ENCODE measurements at regions not wholly inside any gene's neighbourhood (a gene's known extent, or its start where the extent isn't known, plus 50 kb on each side); places are given as distances from the start of the nearest gene placed in this dataset.

- no peaks in the 10 kb centered on the region for H3K9me3 ChIP-seq (ENCODE audit: low read length)
- H3K27me3 ChIP-seq (ENCODE audit: control insufficient read depth in 1 of 2, insufficient read depth in 2 of 2, low read length in 2 of 2): no peaks in the 10 kb centered on the region
- no peak overlapping the region for H3K4me3 ChIP-seq (replicated peaks in 1 of 3; ENCODE audit: insufficient read depth in 1 of 3, low read depth in 2 of 3, low read length in 3 of 3)
- DNase-seq (ENCODE audit: low spot score) (no peak), ATAC-seq (no peak), FAIRE-seq (no peak)
- no peak overlapping the region for H3K4me2 ChIP-seq (ENCODE audit: low read depth, low read length)
- H4K20me1 ChIP-seq (ENCODE audit: insufficient read depth, low read length): no peaks in the 10 kb centered on the region
- POLR2A ChIA-PET: no interaction called here
- H3K9ac ChIP-seq (ENCODE audit: insufficient read depth, low read depth, low read length): no peak overlapping the region
- H3K27ac ChIP-seq (ENCODE audit: extremely low read length, insufficient read depth, low read length): no peak overlapping the region
- BruUV-seq (replicated peaks): no TSS peak
- H3K79me2 ChIP-seq (ENCODE audit: insufficient read depth, low read length): no peaks in the 10 kb centered on the region
- H2AFZ ChIP-seq (ENCODE audit: low read length): no peak overlapping the region
- H3K4me1 ChIP-seq (ENCODE audit: insufficient read depth, low read length): no peaks in the 10 kb centered on the region
- CTCF ChIA-PET (ENCODE audit: low intra/inter-chr PET ratio, low total read pairs): no interaction called here
- TF ChIP-seq TIGD3 (CRISPR knock-in tag; IDR thresholded peaks at IDR 0.05; ENCODE audit: borderline replicate concordance) (no peak), RXRA (CRISPR knock-in tag; IDR thresholded peaks at IDR 0.05) (no peak), ZNF354B (CRISPR knock-in tag; IDR thresholded peaks at IDR 0.05) (no peak), ZNF367 (CRISPR knock-in tag; IDR thresholded peaks at IDR 0.05; ENCODE audit: borderline replicate concordance) (no peak), NFIC (IDR thresholded peaks at IDR 0.05; ENCODE audit: low read length) (no peak), ZNF674 (CRISPR knock-in tag; IDR thresholded peaks at IDR 0.05; ENCODE audit: low read depth) (no peak), THAP8 (CRISPR knock-in tag; IDR thresholded peaks at IDR 0.05; ENCODE audit: borderline replicate concordance) (no peak), FOXC1 (CRISPR knock-in tag; IDR thresholded peaks at IDR 0.05; ENCODE audit: borderline replicate concordance) (no peak), ADNP (CRISPR knock-in tag; IDR thresholded peaks at IDR 0.05) (no peak), ARNT (IDR thresholded peaks at IDR 0.05) (no peak), TRIM24 (CRISPR knock-in tag; IDR thresholded peaks at IDR 0.05) (no peak), ZNF441 (CRISPR knock-in tag; IDR thresholded peaks at IDR 0.05; ENCODE audit: borderline replicate concordance) (no peak), PBX3 (CRISPR knock-in tag; IDR thresholded peaks at IDR 0.05; ENCODE audit: borderline replicate concordance) (no peak), JARID2 (CRISPR knock-in tag; IDR thresholded peaks at IDR 0.05; ENCODE audit: insufficient replicate concordance) (no peak), ZNF501 (CRISPR knock-in tag; IDR thresholded peaks at IDR 0.05) (no peak), MXD3 (CRISPR knock-in tag; IDR thresholded peaks at IDR 0.05) (no peak), ZNF350 (CRISPR knock-in tag; IDR thresholded peaks at IDR 0.05; ENCODE audit: borderline replicate concordance, low read depth) (no peak), ZNF10 (CRISPR knock-in tag; IDR thresholded peaks at IDR 0.05; ENCODE audit: borderline replicate concordance, low read depth) (no peak), POLR2AphosphoS5 (IDR thresholded peaks at IDR 0.05; ENCODE audit: low read depth, low read length) (no peak)
- H3K36me3 ChIP-seq (replicated peaks in 1 of 2; ENCODE audit: control insufficient read depth in 1 of 2, insufficient read depth in 2 of 2, low read length in 2 of 2): no peaks in the 10 kb centered on the region
- in situ Hi-C loops (cut with HindIII; ENCODE audit: extremely low pct_ligation_motif_present, low pct_unique_long_range_greater_than_20kb): no loop called here
- intact Hi-C loops (cut with micrococcal nuclease; ENCODE audit: unreplicated experiment): no loop called here
- 100% methylated on average over 1 of the region's 1 CpG for WGBS (ENCODE audit: low lambda C conversion rate)
These were observed 163.8 kb downstream of the BACH1 start for GRCh38 chr21:29462479-29462878.

Measured in HepG2 (cell line).